OCI-LY7 (cell line): ENCODE measurements at regions not wholly inside any gene's neighbourhood (a gene's known extent, or its start where the extent isn't known, plus 50 kb on each side); places are given as distances from the start of the nearest gene placed in this dataset.

Experiments used
- BruUV-seq: library from RNA; stranded (reverse); fragments of 400-500 nt; replicated peaks from 2 replicates; lab custom pipeline; 2021; lab: Mats Ljungman, UMichigan
- CTCF ChIA-PET: fragments of 300-600 bp; sonication (Branson Sonifier 250); formaldehyde crosslinking; loops from one replicate; lab custom pipeline; 2022; ENCODE audit warnings: antibody characterized with exemption; ENCODE audit not compliant: unreplicated experiment; lab: Charles Lee
- POLR2A ChIA-PET: fragments of 300-600 bp; sonication (Branson Sonifier 250); formaldehyde crosslinking; loops from one replicate; lab custom pipeline; 2022; ENCODE audit warnings: antibody characterized with exemption; lab: Charles Lee
- DNase-seq: peaks from one replicate; pipeline ENCODE4 v3.0.0-alpha.2; 2015; ENCODE audit warnings: low spot score
- H2AFZ ChIP-seq: fragments of 200-600 bp; sonication (generic), shearing (Covaris generic); 2 replicates; pipeline ENCODE4 v1.6.1; 2014; ENCODE audit warnings: mild to moderate bottlenecking, antibody characterized with exemption, low read length, moderate library complexity
- H3K27ac ChIP-seq: fragments of 200-600 bp; sonication (generic); 2 replicates; pipeline ENCODE4 v1.5.1; 2014; ENCODE audit warnings: mixed run types, low read depth, mild to moderate bottlenecking, moderate library complexity, low read length, inconsistent platforms; ENCODE audit not compliant: poor library complexity, severe bottlenecking
- H3K36me3 ChIP-seq: fragments of 200-600 bp; sonication (generic); 2 replicates; pipeline ENCODE4 v1.6.1; 2014; ENCODE audit warnings: mild to moderate bottlenecking, antibody characterized with exemption, low read length, moderate library complexity, mixed read lengths; ENCODE audit not compliant: insufficient read depth
- H3K4me1 ChIP-seq: fragments of 200-600 bp; sonication (generic); 2 replicates; pipeline ENCODE4 v1.5.1; 2014; ENCODE audit warnings: mild to moderate bottlenecking, low read length; ENCODE audit not compliant: insufficient read depth, poor library complexity, severe bottlenecking
- H3K4me2 ChIP-seq: fragments of 200-600 bp; sonication (generic); 2 replicates; pipeline ENCODE4 v1.6.1; 2014; ENCODE audit warnings: mild to moderate bottlenecking, low read length
- H3K4me3 ChIP-seq: fragments of 200-600 bp; sonication (generic); 2 replicates; pipeline ENCODE4 v1.5.1; 2014; ENCODE audit warnings: mild to moderate bottlenecking, low read depth, low read length; ENCODE audit not compliant: poor library complexity, severe bottlenecking
- H3K79me2 ChIP-seq: fragments of 200-600 bp; sonication (generic); 2 replicates; pipeline ENCODE4 v1.6.1; 2016; ENCODE audit warnings: low read depth, mild to moderate bottlenecking, low read length, moderate library complexity, mixed read lengths; ENCODE audit not compliant: insufficient read depth
- H3K9me2 ChIP-seq: fragments of 200-600 bp; sonication (generic); 2 replicates; pipeline ENCODE4 v1.6.1; 2016; ENCODE audit warnings: mild to moderate bottlenecking, low read length, mixed read lengths; ENCODE audit not compliant: insufficient read depth
- H3K9me3 ChIP-seq: fragments of 200-600 bp; sonication (generic); 2 replicates; pipeline ENCODE4 v1.6.1; 2014; ENCODE audit warnings: mild to moderate bottlenecking, mixed run types, low read length, mixed read lengths
- H4K20me1 ChIP-seq: fragments of 200-600 bp; sonication (generic); 2 replicates; pipeline ENCODE4 v1.6.1; 2014; ENCODE audit warnings: mild to moderate bottlenecking, antibody characterized with exemption, low read length, moderate library complexity, mixed read lengths; ENCODE audit not compliant: insufficient read depth
- CTCF ChIP-seq: fragments of 200-600 bp; sonication (generic); conservative IDR thresholded peaks from 2 replicates; pipeline ENCODE4 v1.5.1; 2014; ENCODE audit warnings: mild to moderate bottlenecking, antibody characterized with exemption, low read length, moderate library complexity, mixed read lengths
- EZH2phosphoT487 ChIP-seq: fragments of 200-600 bp; sonication (generic); IDR thresholded peaks from 2 replicates; pipeline ENCODE4 v1.6.1; 2018; ENCODE audit warnings: low read depth, borderline replicate concordance, mild to moderate bottlenecking, mixed run types, antibody characterized with exemption, low read length, moderate library complexity, mixed read lengths
- intact Hi-C: fragments of 100-400 bp; cut with micrococcal nuclease; formaldehyde crosslinking; loops from one replicate; pipeline ENCODE4 v1.10.0; 2022; ENCODE audit not compliant: unreplicated experiment

GRCh38 chr11:94705891-94706615 is 62.1 kb upstream of the AMOTL1 start:
- ChIA-PET POLR2A (no interaction called here), CTCF (no interaction called here)
- H3K9me2 ChIP-seq = no peaks in the 10 kb centered on the region
- TF ChIP-seq EZH2phosphoT487 (no peak), CTCF (no peak)
- H3K4me1 ChIP-seq = no peaks in the 10 kb centered on the region
- H3K79me2 ChIP-seq = no peaks in the 10 kb centered on the region
- no peaks in the 10 kb centered on the region for H3K9me3 ChIP-seq
- H3K36me3 ChIP-seq = no peaks in the 10 kb centered on the region
- no peak overlapping the region for H3K27ac ChIP-seq
- no peak overlapping the region for H3K4me3 ChIP-seq
- intact Hi-C loops = no loop called here
- H3K4me2 ChIP-seq = no peak overlapping the region
- no TSS peak for BruUV-seq
- H2AFZ ChIP-seq = no peak overlapping the region
- DNase-seq = no peak
- no peaks in the 10 kb centered on the region for H4K20me1 ChIP-seq

GRCh38 chr11:94708176-94708575 is 60.0 kb upstream of the AMOTL1 start:
- Histone ChIP-seq H4K20me1 (no peaks in the 10 kb centered on the region), H3K4me2 (no peak overlapping the region), H2AFZ (no peak overlapping the region), H3K79me2 (no peaks in the 10 kb centered on the region), H3K9me2 (no peaks in the 10 kb centered on the region), H3K36me3 (no peaks in the 10 kb centered on the region), H3K4me1 (no peaks in the 10 kb centered on the region), H3K4me3 (no peak overlapping the region), H3K27ac (no peak overlapping the region), H3K9me3 (no peaks in the 10 kb centered on the region)
- CTCF ChIA-PET = no interaction called here
- TF ChIP-seq CTCF = no peak
- no peak for TF ChIP-seq EZH2phosphoT487
- POLR2A ChIA-PET = no interaction called here
- no TSS peak for BruUV-seq
- intact Hi-C loops = no loop called here
- DNase-seq = no peak

GRCh38 chr11:94708642-94709041 is 59.5 kb upstream of the AMOTL1 start:
- POLR2A ChIA-PET = no interaction called here
- CTCF ChIA-PET = no interaction called here
- TF ChIP-seq CTCF = no peak
- TF ChIP-seq EZH2phosphoT487 = no peak
- no peak for DNase-seq
- BruUV-seq = no TSS peak
- Histone ChIP-seq H4K20me1 (no peaks in the 10 kb centered on the region), H3K27ac (no peak overlapping the region), H2AFZ (no peak overlapping the region), H3K9me3 (no peaks in the 10 kb centered on the region), H3K4me3 (no peak overlapping the region), H3K9me2 (no peaks in the 10 kb centered on the region), H3K4me1 (no peaks in the 10 kb centered on the region), H3K4me2 (no peak overlapping the region), H3K36me3 (no peaks in the 10 kb centered on the region), H3K79me2 (no peaks in the 10 kb centered on the region)
- intact Hi-C loops = no loop called here
